HG02870 (cell line): ENCODE measurements at regions not wholly inside any gene's neighbourhood (a gene's known extent, or its start where the extent isn't known, plus 50 kb on each side); places are given as distances from the start of the nearest gene placed in this dataset.
"Not testable (repeated sequence)": the region's sequence is repeated elsewhere in the genome, so short reads cannot be mapped to it uniquely, and the experiment has no call there.

Source experiments
- ATAC-seq: cut with Tn5 transposase; IDR thresholded peaks from one replicate; pipeline ENCODE4 v1.9.1; 2021; ENCODE audit warnings: mild to moderate bottlenecking, moderate library complexity; ENCODE audit not compliant: unreplicated experiment

- no peak for ATAC-seq
These were observed 536.1 kb upstream of the AUTS2 start for GRCh38 chr7:69062020-69062765.

- no peak for ATAC-seq
These were observed 530.9 kb upstream of the AUTS2 start for GRCh38 chr7:69067397-69067796.

- ATAC-seq = no peak
These were observed 527.8 kb upstream of the AUTS2 start for GRCh38 chr7:69070476-69070875.

- no peak for ATAC-seq
These were observed 521.7 kb upstream of the AUTS2 start for GRCh38 chr7:69076566-69076965.

- ATAC-seq = no peak
These were observed 519.1 kb upstream of the AUTS2 start for GRCh38 chr7:69078997-69079769.

GRCh38 chr7:69087281-69087680 lies 511.0 kb upstream of the AUTS2 start:
- ATAC-seq = not testable (repeated sequence)

- no peak for ATAC-seq
These were observed 510.1 kb upstream of the AUTS2 start for GRCh38 chr7:69088185-69088584.

- no peak for ATAC-seq
These were observed 507.3 kb upstream of the AUTS2 start for GRCh38 chr7:69090936-69091335.

GRCh38 chr7:69091521-69091920 lies 506.8 kb upstream of the AUTS2 start:
- ATAC-seq = no peak

- no peak for ATAC-seq
These were observed 503.1 kb upstream of the AUTS2 start for GRCh38 chr7:69095127-69095526.

- no peak for ATAC-seq
These were observed 502.6 kb upstream of the AUTS2 start for GRCh38 chr7:69095649-69096048.

GRCh38 chr7:69104023-69104422 lies 494.3 kb upstream of the AUTS2 start:
- ATAC-seq = no peak

GRCh38 chr7:69105092-69105491 lies 493.2 kb upstream of the AUTS2 start:
- no peak for ATAC-seq

- no peak for ATAC-seq
These were observed 492.3 kb upstream of the AUTS2 start for GRCh38 chr7:69105981-69106380.

GRCh38 chr7:69106449-69106848 lies 491.8 kb upstream of the AUTS2 start:
- ATAC-seq = not testable (repeated sequence)

GRCh38 chr7:69106946-69107345 lies 491.3 kb upstream of the AUTS2 start:
- ATAC-seq = not testable (repeated sequence)

GRCh38 chr7:69108097-69108496 lies 490.2 kb upstream of the AUTS2 start:
- ATAC-seq = no peak

- no peak for ATAC-seq
These were observed 489.0 kb upstream of the AUTS2 start for GRCh38 chr7:69109246-69109645.

GRCh38 chr7:69109879-69110278 lies 488.4 kb upstream of the AUTS2 start:
- ATAC-seq = no peak

- no peak for ATAC-seq
These were observed 487.7 kb upstream of the AUTS2 start for GRCh38 chr7:69110450-69111050.

GRCh38 chr7:69114374-69114773 lies 483.9 kb upstream of the AUTS2 start:
- ATAC-seq = no peak

GRCh38 chr7:69115788-69116187 lies 482.5 kb upstream of the AUTS2 start:
- no peak for ATAC-seq
